ENCODE measurements at regions not wholly inside any gene's neighbourhood (a gene's known extent, or its start where the extent isn't known, plus 50 kb on each side); places are given as distances from the start of the nearest gene placed in this dataset.

GRCh38 chr15:45829336-45830153 lies 194.7 kb downstream of the SQOR start:
- no peak for TF ChIP-seq CTCF (IDR thresholded peaks at IDR 0.05; ENCODE audit: control extremely low read depth in 1 of 3, insufficient read depth in 1 of 3, low read depth in 1 of 3, low read length in 3 of 3)
- no peak for TF ChIP-seq ZNF274 (IDR thresholded peaks at IDR 0.05; ENCODE audit: borderline replicate concordance, extremely low read depth, low read length)
- TF ChIP-seq POLR2AphosphoS5 (IDR thresholded peaks at IDR 0.05; ENCODE audit: low read depth, low read length) = no peak
- TF ChIP-seq RBBP5 (IDR thresholded peaks at IDR 0.05; ENCODE audit: borderline replicate concordance, low read depth, low read length) = no peak
- no peak for TF ChIP-seq SP4 (IDR thresholded peaks at IDR 0.05; ENCODE audit: low read length)
- no peak for TF ChIP-seq YY1 (IDR thresholded peaks at IDR 0.05; ENCODE audit: low read depth, low read length)

Data from H1 (cell line).